ENCODE measurements at regions not wholly inside any gene's neighbourhood (a gene's known extent, or its start where the extent isn't known, plus 50 kb on each side); places are given as distances from the start of the nearest gene placed in this dataset.
A peak's percentile ranks its signal among the peaks of the same experiment; 100 is the strongest.

GRCh38 chr20:53681352-53682212, 87.9 kb upstream of the ZNF217 start:
- no peak overlapping the region for H3K27ac ChIP-seq
- no peak for TF ChIP-seq POLR2AphosphoS5 (IDR thresholded peaks at IDR 0.05; ENCODE audit: borderline replicate concordance, low read depth, low read length)
- TF ChIP-seq FOXP2 (optimal IDR thresholded peaks at IDR 0.05; ENCODE audit: control extremely low read depth, extremely low read length, insufficient read depth): no peak
- TF ChIP-seq EZH2 (IDR thresholded peaks at IDR 0.05): no peak
- H3K9ac ChIP-seq (ENCODE audit: insufficient read length): no peak overlapping the region
- H3K4me3 ChIP-seq: no peak overlapping the region
- no peak for DNase-seq (ENCODE audit: low read depth, low spot score)
- no peaks in the 10 kb centered on the region for H3K36me3 ChIP-seq (ENCODE audit: insufficient read depth, low read length)
- no peaks in the 10 kb centered on the region for H3K9me3 ChIP-seq (ENCODE audit: low read depth, low read length)

- TF ChIP-seq POLR2AphosphoS5 (IDR thresholded peaks at IDR 0.05; ENCODE audit: borderline replicate concordance, low read depth, low read length) (no peak), EZH2 (IDR thresholded peaks at IDR 0.05) (no peak)
- peak overlapping the region; percentile 89; the same call in 1 of the 2 replicates for H3K27ac ChIP-seq
- DNase-seq (ENCODE audit: low read depth, low spot score): no peak
- peak overlapping the region; percentile 71 for H3K9ac ChIP-seq (ENCODE audit: insufficient read length)
- H3K4me3 ChIP-seq: peak overlapping the region; percentile 74
- no peaks in the 10 kb centered on the region for H3K36me3 ChIP-seq (ENCODE audit: insufficient read depth, low read length)
- no peaks in the 10 kb centered on the region for H3K9me3 ChIP-seq (ENCODE audit: low read depth, low read length)
These were observed 86.1 kb upstream of the ZNF217 start for GRCh38 chr20:53679597-53680309.

- Histone ChIP-seq H3K27ac (peak overlapping the region; percentile 89), H3K9me3 (ENCODE audit: low read depth, low read length) (no peaks in the 10 kb centered on the region), H3K36me3 (ENCODE audit: insufficient read depth, low read length) (no peaks in the 10 kb centered on the region), H3K9ac (ENCODE audit: insufficient read length) (peak overlapping the region; percentile 71), H3K4me3 (peak overlapping the region; percentile 74)
- no peak for TF ChIP-seq FOXP2 (optimal IDR thresholded peaks at IDR 0.05; ENCODE audit: control extremely low read depth, extremely low read length, insufficient read depth)
- no peak for TF ChIP-seq POLR2AphosphoS5 (IDR thresholded peaks at IDR 0.05; ENCODE audit: borderline replicate concordance, low read depth, low read length)
- TF ChIP-seq EZH2 (IDR thresholded peaks at IDR 0.05): no peak
- no peak for DNase-seq (ENCODE audit: low read depth, low spot score)
These were observed 85.5 kb upstream of the ZNF217 start for GRCh38 chr20:53678990-53679596.

- peak overlapping the region; percentile 74 for H3K4me3 ChIP-seq
- peak overlapping the region; percentile 71 for H3K9ac ChIP-seq (ENCODE audit: insufficient read length)
- DNase-seq (ENCODE audit: low read depth, low spot score): no peak
- H3K9me3 ChIP-seq (ENCODE audit: low read depth, low read length): no peaks in the 10 kb centered on the region
- peak overlapping the region; percentile 89 for H3K27ac ChIP-seq
- TF ChIP-seq POLR2AphosphoS5 (IDR thresholded peaks at IDR 0.05; ENCODE audit: borderline replicate concordance, low read depth, low read length) (no peak), EZH2 (IDR thresholded peaks at IDR 0.05) (no peak), FOXP2 (optimal IDR thresholded peaks at IDR 0.05; ENCODE audit: control extremely low read depth, extremely low read length, insufficient read depth) (no peak)
- no peaks in the 10 kb centered on the region for H3K36me3 ChIP-seq (ENCODE audit: insufficient read depth, low read length)
These were observed 84.8 kb upstream of the ZNF217 start for GRCh38 chr20:53678315-53678989.

GRCh38 chr20:53677447-53678314, 84.0 kb upstream of the ZNF217 start:
- peak overlapping the region; percentile 71 for H3K9ac ChIP-seq (ENCODE audit: insufficient read length)
- no peak for DNase-seq (ENCODE audit: low read depth, low spot score)
- peak; percentile 63 for TF ChIP-seq FOXP2 (optimal IDR thresholded peaks at IDR 0.05; ENCODE audit: control extremely low read depth, extremely low read length, insufficient read depth)
- no peak for TF ChIP-seq POLR2AphosphoS5 (IDR thresholded peaks at IDR 0.05; ENCODE audit: borderline replicate concordance, low read depth, low read length)
- peak overlapping the region; percentile 89 for H3K27ac ChIP-seq
- no peaks in the 10 kb centered on the region for H3K36me3 ChIP-seq (ENCODE audit: insufficient read depth, low read length)
- no peaks in the 10 kb centered on the region for H3K9me3 ChIP-seq (ENCODE audit: low read depth, low read length)
- H3K4me3 ChIP-seq: peak overlapping the region; percentile 74

GRCh38 chr20:53676987-53677386, 83.3 kb upstream of the ZNF217 start:
- Histone ChIP-seq H3K27ac (no peak overlapping the region), H3K36me3 (ENCODE audit: insufficient read depth, low read length) (no peaks in the 10 kb centered on the region), H3K9me3 (ENCODE audit: low read depth, low read length) (no peaks in the 10 kb centered on the region), H3K4me3 (no peak overlapping the region), H3K9ac (ENCODE audit: insufficient read length) (no peak overlapping the region)
- no peak for TF ChIP-seq EZH2 (IDR thresholded peaks at IDR 0.05)
- TF ChIP-seq FOXP2 (optimal IDR thresholded peaks at IDR 0.05; ENCODE audit: control extremely low read depth, extremely low read length, insufficient read depth): no peak
- TF ChIP-seq POLR2AphosphoS5 (IDR thresholded peaks at IDR 0.05; ENCODE audit: borderline replicate concordance, low read depth, low read length): no peak
- no peak for DNase-seq (ENCODE audit: low read depth, low spot score)

- Histone ChIP-seq H3K36me3 (ENCODE audit: insufficient read depth, low read length) (no peaks in the 10 kb centered on the region), H3K9me3 (ENCODE audit: low read depth, low read length) (no peaks in the 10 kb centered on the region), H3K27ac (no peak overlapping the region), H3K4me3 (no peak overlapping the region), H3K9ac (ENCODE audit: insufficient read length) (no peak overlapping the region)
- no peak for DNase-seq (ENCODE audit: low read depth, low spot score)
- TF ChIP-seq POLR2AphosphoS5 (IDR thresholded peaks at IDR 0.05; ENCODE audit: borderline replicate concordance, low read depth, low read length) (no peak), EZH2 (IDR thresholded peaks at IDR 0.05) (no peak), FOXP2 (optimal IDR thresholded peaks at IDR 0.05; ENCODE audit: control extremely low read depth, extremely low read length, insufficient read depth) (no peak)
These were observed 82.8 kb upstream of the ZNF217 start for GRCh38 chr20:53676519-53676822.

Data from SK-N-MC (cell line).